ENCODE measurements at regions not wholly inside any gene's neighbourhood (a gene's known extent, or its start where the extent isn't known, plus 50 kb on each side); places are given as distances from the start of the nearest gene placed in this dataset.

GRCh38 chr5:87997662-87998061 is 271.0 kb downstream of the TMEM161B start:
- TF ChIP-seq, protein P1, sequence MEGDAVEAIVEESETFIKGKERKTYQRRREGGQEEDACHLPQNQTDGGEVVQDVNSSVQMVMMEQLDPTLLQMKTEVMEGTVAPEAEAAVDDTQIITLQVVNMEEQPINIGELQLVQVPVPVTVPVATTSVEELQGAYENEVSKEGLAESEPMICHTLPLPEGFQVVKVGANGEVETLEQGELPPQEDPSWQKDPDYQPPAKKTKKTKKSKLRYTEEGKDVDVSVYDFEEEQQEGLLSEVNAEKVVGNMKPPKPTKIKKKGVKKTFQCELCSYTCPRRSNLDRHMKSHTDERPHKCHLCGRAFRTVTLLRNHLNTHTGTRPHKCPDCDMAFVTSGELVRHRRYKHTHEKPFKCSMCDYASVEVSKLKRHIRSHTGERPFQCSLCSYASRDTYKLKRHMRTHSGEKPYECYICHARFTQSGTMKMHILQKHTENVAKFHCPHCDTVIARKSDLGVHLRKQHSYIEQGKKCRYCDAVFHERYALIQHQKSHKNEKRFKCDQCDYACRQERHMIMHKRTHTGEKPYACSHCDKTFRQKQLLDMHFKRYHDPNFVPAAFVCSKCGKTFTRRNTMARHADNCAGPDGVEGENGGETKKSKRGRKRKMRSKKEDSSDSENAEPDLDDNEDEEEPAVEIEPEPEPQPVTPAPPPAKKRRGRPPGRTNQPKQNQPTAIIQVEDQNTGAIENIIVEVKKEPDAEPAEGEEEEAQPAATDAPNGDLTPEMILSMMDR (IDR thresholded peaks at IDR 0.05; ENCODE audit: insufficient read depth, low read depth, low read length): no peak
- no peak for TF ChIP-seq EZH2 (IDR thresholded peaks at IDR 0.05; ENCODE audit: insufficient read depth, low read length)
